ENCODE measurements at regions not wholly inside any gene's neighbourhood (a gene's known extent, or its start where the extent isn't known, plus 50 kb on each side); places are given as distances from the start of the nearest gene placed in this dataset.

DNA sequence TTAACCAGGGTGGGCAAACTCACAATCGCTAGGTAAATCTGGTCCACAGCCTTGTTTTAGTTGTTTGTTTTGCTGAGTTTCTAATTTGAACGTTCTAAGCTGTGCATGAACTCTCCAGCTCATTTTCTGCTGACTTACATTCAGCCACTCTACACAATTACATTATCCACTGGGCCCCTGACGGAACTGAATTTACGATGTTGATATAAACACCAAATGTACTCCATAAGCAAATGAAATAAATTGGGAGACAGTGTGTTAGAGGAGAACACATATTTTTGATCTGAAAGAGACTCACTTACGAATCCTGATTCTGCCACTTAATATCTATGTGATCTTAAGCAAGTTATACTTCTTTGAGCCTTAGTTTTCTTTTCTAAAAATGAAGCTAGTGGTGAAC, 393.4 kb downstream of the ZNF608 start:
- no peak for DNase-seq

GRCh38 chr5:124352312-124352711, 394.1 kb downstream of the ZNF608 start:
- no peak for DNase-seq

DNA sequence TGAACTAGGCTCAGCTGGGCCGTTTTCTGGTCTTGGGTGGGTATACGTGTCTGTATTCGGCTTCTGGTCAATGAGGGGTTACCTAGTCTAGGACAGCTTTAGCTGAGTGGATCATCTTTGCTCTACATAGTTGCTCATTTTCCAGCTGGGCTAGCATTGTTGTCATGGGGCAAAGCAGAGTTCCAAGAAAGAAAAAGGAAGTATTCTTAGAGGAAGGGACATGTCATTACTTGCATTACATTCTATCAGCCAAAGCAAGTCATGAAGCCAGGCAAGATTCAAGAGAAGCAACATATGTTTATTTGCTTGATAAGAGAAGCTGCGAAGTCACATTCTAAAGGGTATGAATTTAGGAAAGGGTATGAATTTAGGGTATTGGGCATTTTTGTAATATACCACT, 396.5 kb downstream of the ZNF608 start:
- DNase-seq: no peak

DNA sequence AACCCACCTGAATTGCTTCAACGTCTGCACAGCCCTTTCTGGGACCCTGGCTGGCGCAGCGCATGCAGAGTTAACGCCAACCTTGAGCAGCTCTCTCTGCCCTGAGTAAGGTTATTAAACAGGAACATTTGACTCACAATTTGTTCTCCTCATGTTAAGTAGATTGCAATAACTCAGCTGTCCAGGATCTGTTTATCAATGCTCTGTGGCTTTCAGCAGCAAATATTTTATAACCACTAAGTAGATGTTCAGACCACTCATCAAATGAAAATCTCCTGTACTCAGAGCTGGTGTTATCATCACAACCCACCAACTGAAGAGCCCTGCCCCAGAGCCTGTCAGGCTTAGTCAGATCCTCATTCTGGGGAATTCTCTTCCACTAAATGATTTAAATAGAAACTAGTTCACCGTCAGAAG, 403.0 kb downstream of the ZNF608 start:
- DNase-seq: no peak

- no peak for DNase-seq
These were observed 403.5 kb downstream of the ZNF608 start for GRCh38 chr5:124342986-124343385.

DNA sequence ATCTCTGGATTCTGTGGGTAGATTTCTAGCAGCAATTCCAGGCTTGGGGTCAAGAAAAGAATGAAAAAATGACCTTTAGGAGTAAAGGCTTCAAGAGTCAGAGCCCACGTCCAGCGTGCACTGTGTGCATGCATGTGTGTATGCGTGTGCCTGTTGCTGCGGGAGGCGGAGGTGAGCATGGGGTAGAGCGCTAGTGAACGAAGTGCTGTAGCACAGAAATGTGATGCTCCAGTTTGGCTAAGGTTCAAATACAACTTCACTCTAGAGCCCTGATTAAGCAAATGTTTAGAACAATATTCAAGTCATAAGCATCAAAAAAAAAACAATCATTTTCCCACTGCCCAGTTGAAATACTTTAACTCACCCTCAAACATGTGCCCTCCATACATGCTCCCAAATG, 403.9 kb downstream of the ZNF608 start:
- DNase-seq: no peak

DNA sequence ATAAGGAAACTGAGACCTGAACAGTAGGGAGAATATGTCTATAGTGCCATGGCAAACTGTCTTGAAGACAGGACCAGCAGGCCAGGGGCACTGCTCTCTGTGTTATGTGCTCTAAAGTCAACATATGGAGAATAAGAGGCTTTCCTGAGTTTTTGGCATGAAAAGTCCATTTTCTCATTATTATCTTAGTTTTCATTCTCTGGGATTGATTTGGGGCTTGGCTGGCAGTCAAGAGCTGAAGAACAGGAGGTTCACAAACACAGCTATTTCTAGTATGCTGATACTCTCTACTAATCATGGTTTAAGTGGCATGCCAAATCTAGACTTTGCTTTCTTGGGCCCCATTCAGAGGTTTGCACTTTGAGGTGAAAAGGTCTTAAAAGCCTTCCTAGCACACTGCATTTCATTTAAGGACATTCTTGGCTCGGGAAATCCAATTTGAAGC, 404.4 kb downstream of the ZNF608 start:
- no peak for DNase-seq

GRCh38 chr5:124341066-124341858, 405.2 kb downstream of the ZNF608 start:
- DNase-seq: no peak

GRCh38 chr5:124337996-124338395, 408.4 kb downstream of the ZNF608 start:
- DNase-seq: no peak

DNA sequence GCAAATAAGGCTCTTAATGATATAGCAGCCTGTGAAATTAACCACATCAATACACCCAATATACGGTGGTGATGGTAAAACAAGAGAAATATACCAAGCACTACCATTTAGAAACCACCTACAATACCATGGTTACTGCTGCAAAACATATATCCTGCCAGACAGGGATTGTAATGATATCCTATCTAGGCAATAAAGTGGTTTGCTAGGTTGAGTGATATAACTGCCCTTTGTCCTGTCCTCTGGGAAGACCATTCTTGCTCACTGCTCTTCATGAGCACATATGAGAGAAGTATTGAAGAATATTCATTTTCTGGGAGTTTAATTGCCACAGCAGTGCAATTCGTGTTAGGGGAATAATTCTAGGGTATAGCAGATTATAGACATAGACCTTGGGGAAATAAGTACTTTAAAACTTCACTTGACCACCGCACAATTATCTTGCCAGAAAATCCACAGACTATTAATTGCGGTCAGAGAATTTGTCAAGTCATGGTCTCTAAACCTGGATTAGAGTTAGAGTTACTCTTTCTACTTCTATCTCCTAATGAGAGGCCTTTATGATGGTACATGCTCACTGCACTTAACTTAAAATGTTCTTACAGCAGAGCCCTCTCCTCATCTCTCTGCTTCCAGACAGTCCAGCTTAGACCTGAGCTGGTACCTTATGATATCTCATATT, 413.0 kb downstream of the ZNF608 start:
- no peak for DNase-seq

DNA sequence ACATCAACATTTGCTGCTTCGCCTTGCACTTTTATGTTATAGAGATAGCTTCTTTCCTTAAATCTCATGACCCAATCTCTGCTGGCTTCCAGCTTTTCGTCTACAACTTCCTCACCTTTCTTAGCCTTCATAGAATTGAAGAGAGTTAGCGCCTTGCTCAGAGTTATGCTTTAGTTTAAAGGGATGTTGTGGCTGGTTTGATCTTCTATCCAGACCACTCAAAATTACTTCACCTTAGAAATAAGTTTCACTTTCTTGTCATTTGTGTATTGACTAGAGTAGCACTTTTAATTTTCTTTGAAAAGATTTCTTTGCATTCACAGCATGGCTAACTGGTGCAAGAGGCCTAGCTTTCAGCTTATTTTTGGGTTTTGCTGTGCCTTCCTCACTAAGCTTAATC, 414.2 kb downstream of the ZNF608 start:
- DNase-seq: no peak

DNA sequence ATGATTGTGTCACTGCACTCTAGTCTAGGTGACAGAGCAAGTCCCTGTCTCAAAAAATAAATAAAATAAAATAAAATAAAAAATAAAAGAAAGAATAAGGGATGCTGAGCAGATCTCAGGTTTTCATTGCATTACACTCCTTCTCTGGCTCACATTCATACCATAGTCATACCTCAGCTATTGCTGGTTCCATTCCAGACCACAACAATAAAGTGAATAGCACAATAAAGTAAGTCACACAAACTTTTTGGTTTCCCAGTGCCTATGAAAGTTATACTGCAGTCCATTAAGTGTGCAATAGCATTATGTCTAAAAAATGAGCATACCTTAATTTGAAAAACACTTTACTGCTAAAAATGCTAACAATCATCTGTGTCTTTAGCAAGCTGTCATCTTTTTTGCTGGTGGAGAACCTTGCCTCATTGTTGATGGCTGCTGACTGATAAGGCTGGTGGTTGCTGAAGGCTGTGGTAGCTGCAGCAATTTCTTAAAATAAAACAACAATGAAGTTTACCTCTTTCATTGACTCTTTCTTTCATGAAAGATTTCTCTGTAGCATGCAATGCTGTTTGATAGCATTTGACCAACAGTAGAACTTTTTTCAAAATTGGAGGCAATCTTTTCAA, 415.7 kb downstream of the ZNF608 start:
- DNase-seq: no peak

- no peak for DNase-seq
These were observed 418.2 kb downstream of the ZNF608 start for GRCh38 chr5:124328201-124328600.

GRCh38 chr5:124318661-124319060, 427.8 kb downstream of the ZNF608 start:
- no peak for DNase-seq

- no peak for DNase-seq
These were observed 429.0 kb downstream of the ZNF608 start for GRCh38 chr5:124317451-124317850.

GRCh38 chr5:124315741-124316415, 430.6 kb downstream of the ZNF608 start:
- DNase-seq: no peak

DNA sequence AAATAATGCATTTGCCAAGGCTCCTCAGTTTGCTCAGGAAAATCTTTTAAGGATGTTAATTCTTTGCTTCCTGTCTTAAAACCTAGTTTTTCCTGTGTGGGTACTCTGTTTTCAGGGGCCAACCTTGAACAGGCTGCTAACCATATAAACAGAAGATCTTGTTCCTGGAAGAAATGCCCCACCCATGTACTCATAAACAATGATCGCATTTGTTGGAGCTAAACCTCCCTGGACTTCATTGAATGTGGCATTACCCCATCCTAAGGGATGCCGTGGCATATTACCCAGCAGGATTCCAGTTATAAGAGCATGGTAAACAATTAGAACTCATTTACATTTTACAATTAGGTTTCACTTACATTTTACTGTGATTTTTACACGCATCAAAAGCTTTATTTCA, 436.0 kb downstream of the ZNF608 start:
- no peak for DNase-seq

DNA sequence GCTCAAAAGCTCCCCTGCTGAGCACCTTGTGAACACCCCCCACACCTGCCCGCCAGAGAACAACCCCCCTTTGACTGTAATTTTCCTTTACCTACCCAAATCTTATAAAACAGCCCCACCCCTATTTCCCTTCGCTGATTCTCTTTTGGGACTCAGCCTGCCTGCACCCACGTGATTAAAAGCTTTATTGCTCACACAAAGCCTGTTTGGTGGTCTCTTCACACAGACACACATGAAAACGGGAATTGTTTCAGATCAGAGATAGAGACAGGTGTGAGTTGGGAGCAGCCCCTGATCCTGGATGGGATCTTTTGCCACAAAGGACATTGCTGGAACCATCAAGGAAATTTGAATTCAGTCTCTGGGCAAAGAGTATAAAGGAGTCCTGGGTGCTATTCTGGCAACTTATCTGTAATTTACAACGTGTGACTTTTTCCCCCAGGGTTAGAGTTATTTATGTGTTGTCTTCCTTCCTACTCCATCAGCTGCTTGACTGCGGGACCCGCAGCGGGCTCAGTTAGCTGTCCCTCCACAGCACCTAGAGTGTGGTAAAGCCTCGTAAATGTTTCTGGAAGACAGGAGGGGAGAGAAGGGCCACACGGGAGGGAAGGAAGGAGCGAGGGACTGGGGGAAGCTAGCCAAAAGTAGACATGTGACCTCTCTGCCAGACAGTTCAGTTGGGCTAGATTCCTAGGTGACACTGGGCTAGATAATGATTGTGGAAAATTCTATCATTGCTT, 437.0 kb downstream of the ZNF608 start:
- no peak for DNase-seq

DNA sequence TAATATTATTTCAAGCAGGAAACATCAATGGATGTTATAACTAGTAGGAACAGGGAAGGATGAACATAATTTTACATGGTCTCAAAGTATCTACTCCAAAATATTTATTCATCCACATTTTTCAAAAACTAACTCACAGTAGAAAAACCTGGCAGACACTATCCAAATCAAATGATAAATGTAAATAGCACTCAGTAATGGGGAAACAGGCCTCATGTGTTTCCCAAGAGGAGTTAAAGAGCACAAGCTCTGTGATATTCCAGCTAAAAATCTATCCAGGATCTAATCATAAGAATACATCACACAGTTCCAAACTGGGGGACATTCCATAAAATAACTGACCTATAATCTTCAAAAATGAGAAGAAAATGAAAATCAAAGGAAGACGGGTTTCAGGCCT, 443.1 kb downstream of the ZNF608 start:
- no peak for DNase-seq

DNA sequence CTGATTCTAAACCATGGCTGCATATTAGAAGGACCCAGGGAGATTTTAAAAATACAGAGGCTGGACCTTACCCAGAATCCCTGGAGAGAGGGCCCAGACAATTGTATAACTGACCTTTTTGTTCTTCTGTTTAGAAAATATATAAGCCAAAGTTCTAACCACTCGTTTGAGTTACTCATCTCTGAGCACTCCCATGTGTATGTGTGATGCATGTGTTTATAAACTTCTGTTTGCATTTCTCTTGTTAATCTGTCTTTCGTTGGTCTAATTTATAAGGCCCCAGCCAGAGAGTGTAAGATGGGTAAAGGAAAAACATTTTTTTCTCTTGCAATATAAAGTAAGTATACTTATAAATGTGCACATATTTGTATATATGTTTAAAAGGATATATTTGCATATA, 443.9 kb downstream of the ZNF608 start:
- DNase-seq: no peak

- no peak for DNase-seq
These were observed 444.6 kb downstream of the ZNF608 start for GRCh38 chr5:124301850-124302249.

DNA sequence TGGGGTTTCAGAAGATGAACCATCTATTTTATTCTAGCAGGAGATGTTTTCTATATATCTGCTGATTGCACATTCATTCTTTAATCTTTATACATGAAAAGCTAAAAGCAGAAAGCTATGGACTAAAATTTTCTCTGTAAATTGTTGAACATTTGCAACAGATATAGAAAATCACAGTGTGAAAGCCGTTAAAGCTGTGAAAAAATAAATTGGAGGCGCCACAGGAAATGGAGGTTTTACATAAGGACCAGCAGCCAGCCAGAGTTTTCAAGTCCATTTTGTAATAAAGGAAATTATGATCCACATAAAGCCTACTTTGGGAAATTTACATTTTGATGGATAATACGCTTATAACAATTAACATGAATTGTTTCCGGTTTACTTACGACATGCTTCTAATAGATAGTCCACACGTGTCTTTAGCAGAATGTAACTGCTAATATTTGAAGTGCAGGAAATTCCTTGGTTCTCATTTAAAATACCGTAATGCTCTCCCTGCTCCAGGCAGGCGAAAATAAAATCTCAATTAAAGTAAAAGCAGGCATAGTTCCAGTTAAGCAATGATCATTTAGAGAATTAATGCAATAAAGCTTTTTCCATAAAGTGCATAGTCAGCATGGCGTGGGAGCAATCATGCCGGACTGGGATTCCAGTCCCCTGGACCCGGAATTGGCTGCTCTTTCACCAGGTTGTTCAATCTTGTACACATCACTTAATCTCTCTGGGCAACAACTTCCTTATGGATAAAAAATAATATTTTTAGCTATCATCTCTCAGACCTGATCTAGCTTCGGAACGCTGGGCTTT, 445.4 kb downstream of the ZNF608 start:
- no peak for DNase-seq
